Transverse colon (tissue), 4 donors: ENCODE measurements at regions not wholly inside any gene's neighbourhood (a gene's known extent, or its start where the extent isn't known, plus 50 kb on each side); places are given as distances from the start of the nearest gene placed in this dataset.

Experiments used
- DNase-seq: peaks from one replicate; pipeline ENCODE4 v3.0.0-alpha.2; 2019
- H3K27ac ChIP-seq, 4 donors: fragments of 200-600 bp; sonication (generic); 2 replicates each; pipeline ENCODE4 v1.5.1; 2016 to 2018; ENCODE audit warnings: inconsistent platforms in 4 of 4
- H3K27me3 ChIP-seq: fragments of 200-600 bp; sonication (generic); 2 replicates; pipeline ENCODE4 v1.5.1; 2017; ENCODE audit warnings: inconsistent platforms
- H3K36me3 ChIP-seq, 4 donors: fragments of 200-600 bp; sonication (generic); 2 replicates each; pipeline ENCODE4 v1.5.1; 2017 to 2019; ENCODE audit warnings: inconsistent platforms in 4 of 4
- H3K4me1 ChIP-seq, 4 donors: fragments of 200-600 bp; sonication (generic); 2 replicates each; pipeline ENCODE4 v1.5.1; 2017 to 2020; ENCODE audit warnings: inconsistent platforms in 4 of 4
- H3K4me3 ChIP-seq, 4 donors: fragments of 200-600 bp; sonication (generic); 1 replicate in 1 of 4; 2 replicates in 3 of 4; pipeline versions ENCODE4 v1.5.1 to v1.6.1; 2017 to 2019; ENCODE audit warnings: inconsistent platforms in 4 of 4
- H3K9me3 ChIP-seq, 2 donors: fragments of 200-600 bp; sonication (generic); 2 replicates each; pipeline ENCODE4 v1.5.1; 2017 to 2019; ENCODE audit warnings: inconsistent platforms in 2 of 2
- EP300 ChIP-seq: sonication (generic); formaldehyde crosslinking; IDR thresholded peaks from one replicate; pipeline ENCODE4 v1.6.1; 2017; ENCODE audit warnings: antibody characterized with exemption, low read depth
- POLR2A ChIP-seq: fragments of 450-650 bp; IDR thresholded peaks from one replicate; pipeline ENCODE4 v1.6.1; 2016; ENCODE audit warnings: antibody characterized with exemption, mild to moderate bottlenecking, moderate library complexity
- POLR2AphosphoS5 ChIP-seq, 3 donors: sonication (generic); formaldehyde crosslinking; IDR thresholded peaks; one replicate each; pipeline ENCODE4 v1.6.1; 2016; ENCODE audit warnings: antibody characterized with exemption in 3 of 3
- WGBS, 2 donors: methylation state at CpG; one replicate each; pipeline ENCODE4 v1.1.5; 2018; ENCODE audit warnings: low coverage in 1 of 2; 5-methylcytosine and 5-hydroxymethylcytosine counted together
- in situ Hi-C, 4 donors: fragments of 200-750 bp; cut with MboI; loops; one replicate each; pipeline versions ENCODE4 v1.15.0 to v1.15.1; 2017; ENCODE audit warnings: low sequenced_read_pairs in 3 of 4, low pct_ligation_motif_present in 1 of 4, low pct_unique_long_range_greater_than_20kb in 1 of 4
- intact Hi-C: fragments of 100-400 bp; cut with DNase I; formaldehyde crosslinking; loops from one replicate; pipeline ENCODE4 v1.15.1; 2023; ENCODE audit warnings: low total_unique reads
- TF ChIP-seq, protein P1 (sequence below), 5 experiments: fragments of 200-600 bp in 3 of 5; fragments of 450-650 bp in 2 of 5; sonication (generic) in 3 of 5; IDR thresholded peaks; 1 replicate in 2 of 5; 2 replicates in 3 of 5; pipeline ENCODE4 v1.5.1; 2016 to 2017; ENCODE audit warnings: antibody characterized with exemption in 5 of 5, inconsistent platforms in 3 of 5, mild to moderate bottlenecking in 2 of 5, moderate library complexity in 1 of 5

DNA sequence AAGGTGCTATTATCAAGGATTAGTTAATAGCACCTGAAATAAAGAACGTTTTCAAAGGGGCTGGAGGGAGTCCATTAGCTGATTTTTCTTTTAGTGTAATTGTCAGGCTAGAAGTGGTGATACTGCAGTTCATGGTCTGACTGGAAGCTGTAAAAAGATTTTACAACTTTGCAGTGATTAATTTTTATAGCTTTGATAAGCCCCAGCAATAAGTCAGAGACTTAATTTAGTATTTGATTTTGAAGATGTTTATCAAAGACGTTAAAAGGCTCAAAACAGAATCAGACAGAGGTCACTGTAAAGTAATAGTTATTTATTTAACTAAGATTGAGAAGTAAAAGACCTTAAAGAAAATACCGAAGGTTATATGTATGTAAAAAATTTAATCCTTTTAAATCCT is 165.5 kb upstream of the FMN2 start:
- in situ Hi-C loops: no loop called here

DNA sequence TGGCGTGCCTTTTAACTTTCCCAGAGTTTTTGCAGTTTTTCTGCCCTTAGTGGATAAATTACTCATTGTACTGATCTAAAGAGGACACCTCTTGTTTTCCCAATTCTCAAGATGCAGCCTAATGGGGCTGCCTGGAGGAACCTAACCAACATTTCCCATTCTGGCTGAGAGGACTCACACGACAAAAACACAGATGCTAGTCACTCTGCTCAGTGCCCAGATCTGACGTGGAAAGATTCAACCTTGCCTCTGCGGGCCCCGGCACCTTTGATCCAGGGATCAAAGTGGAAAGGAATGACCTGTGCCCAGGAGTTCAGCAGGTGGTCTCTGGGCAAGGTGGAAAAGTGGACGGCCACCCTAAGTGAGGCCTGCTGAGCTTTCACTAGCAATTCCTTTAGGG is 162.4 kb upstream of the FMN2 start:
- Histone ChIP-seq H3K4me1 (no peaks in the 10 kb centered on the region), H3K4me3 (no peak overlapping the region), H3K27ac (no peak overlapping the region), H3K27me3 (no peaks in the 10 kb centered on the region), H3K9me3 (no peaks in the 10 kb centered on the region), H3K36me3 (no peaks in the 10 kb centered on the region)
- intact Hi-C loops (no loop called here), in situ Hi-C loops (no loop called here)
- WGBS, 2 donors: 81 to 94% methylated on average over 6 of the region's 6 CpGs
- TF ChIP-seq POLR2AphosphoS5 (IDR thresholded peaks at IDR 0.05): no peak
- TF ChIP-seq POLR2A: no peak
- TF ChIP-seq, protein P1, sequence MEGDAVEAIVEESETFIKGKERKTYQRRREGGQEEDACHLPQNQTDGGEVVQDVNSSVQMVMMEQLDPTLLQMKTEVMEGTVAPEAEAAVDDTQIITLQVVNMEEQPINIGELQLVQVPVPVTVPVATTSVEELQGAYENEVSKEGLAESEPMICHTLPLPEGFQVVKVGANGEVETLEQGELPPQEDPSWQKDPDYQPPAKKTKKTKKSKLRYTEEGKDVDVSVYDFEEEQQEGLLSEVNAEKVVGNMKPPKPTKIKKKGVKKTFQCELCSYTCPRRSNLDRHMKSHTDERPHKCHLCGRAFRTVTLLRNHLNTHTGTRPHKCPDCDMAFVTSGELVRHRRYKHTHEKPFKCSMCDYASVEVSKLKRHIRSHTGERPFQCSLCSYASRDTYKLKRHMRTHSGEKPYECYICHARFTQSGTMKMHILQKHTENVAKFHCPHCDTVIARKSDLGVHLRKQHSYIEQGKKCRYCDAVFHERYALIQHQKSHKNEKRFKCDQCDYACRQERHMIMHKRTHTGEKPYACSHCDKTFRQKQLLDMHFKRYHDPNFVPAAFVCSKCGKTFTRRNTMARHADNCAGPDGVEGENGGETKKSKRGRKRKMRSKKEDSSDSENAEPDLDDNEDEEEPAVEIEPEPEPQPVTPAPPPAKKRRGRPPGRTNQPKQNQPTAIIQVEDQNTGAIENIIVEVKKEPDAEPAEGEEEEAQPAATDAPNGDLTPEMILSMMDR (IDR thresholded peaks at IDR 0.05): no peak
- no peak for DNase-seq

More for the DNA sequence above, 165.5 kb upstream of the FMN2 start:
- H3K9me3 ChIP-seq: no peaks in the 10 kb centered on the region
- no peaks in the 10 kb centered on the region for H3K27me3 ChIP-seq
- H3K27ac ChIP-seq: no peak overlapping the region
- H3K4me1 ChIP-seq: no peaks in the 10 kb centered on the region
- 40% methylated on average over 3 of the region's 3 CpGs for WGBS, 2 donors
- intact Hi-C loops: no loop called here
- TF ChIP-seq EP300: no peak
- no peak for TF ChIP-seq POLR2AphosphoS5 (IDR thresholded peaks at IDR 0.05)
- no peak for TF ChIP-seq POLR2A
- TF ChIP-seq, protein P1 (IDR thresholded peaks at IDR 0.05): no peak
- no peaks in the 10 kb centered on the region for H3K36me3 ChIP-seq
- DNase-seq: no peak
- H3K4me3 ChIP-seq: no peak overlapping the region

DNA sequence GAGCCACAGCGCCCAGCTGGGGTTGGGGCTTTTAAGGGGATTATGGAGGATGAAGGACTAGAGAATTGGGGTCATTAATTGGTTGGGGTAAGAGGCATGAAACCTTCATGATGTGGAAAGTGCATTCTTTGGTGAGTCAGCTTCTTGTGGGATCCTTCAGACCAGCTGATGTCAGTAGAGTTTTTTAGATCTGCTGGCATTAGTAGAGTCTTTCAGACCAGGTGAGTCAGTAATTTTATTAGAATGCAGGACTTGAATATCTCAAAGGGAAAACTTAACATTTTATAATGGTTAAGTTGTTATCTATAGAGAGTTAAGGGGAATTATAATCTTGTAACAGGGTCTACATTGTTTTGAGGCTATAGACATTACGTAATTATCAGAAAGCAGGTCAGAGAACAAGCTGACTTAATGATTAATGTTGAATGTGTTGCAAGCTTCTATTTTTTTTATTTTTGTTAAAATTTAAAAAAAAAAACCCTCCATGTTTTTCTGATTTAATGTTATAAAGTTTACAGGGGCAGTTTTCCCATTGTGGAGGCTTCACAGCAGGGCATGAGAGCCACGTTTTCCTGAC is 160.9 kb upstream of the FMN2 start:
- no peak for DNase-seq
- in situ Hi-C loops (no loop called here), intact Hi-C loops (no loop called here)
- 75 to 82% methylated on average over 2 to 3 of the region's 3 CpGs for WGBS, 2 donors
- TF ChIP-seq EP300 (no peak), POLR2A (no peak), POLR2AphosphoS5 (IDR thresholded peaks at IDR 0.05) (no peak)
- TF ChIP-seq, protein P1 (IDR thresholded peaks at IDR 0.05): no peak
- H3K27me3 ChIP-seq: no peaks in the 10 kb centered on the region
- H3K4me3 ChIP-seq: no peak overlapping the region
- no peaks in the 10 kb centered on the region for H3K9me3 ChIP-seq
- no peak overlapping the region for H3K27ac ChIP-seq
- no peaks in the 10 kb centered on the region for H3K4me1 ChIP-seq
- H3K36me3 ChIP-seq: no peaks in the 10 kb centered on the region

DNA sequence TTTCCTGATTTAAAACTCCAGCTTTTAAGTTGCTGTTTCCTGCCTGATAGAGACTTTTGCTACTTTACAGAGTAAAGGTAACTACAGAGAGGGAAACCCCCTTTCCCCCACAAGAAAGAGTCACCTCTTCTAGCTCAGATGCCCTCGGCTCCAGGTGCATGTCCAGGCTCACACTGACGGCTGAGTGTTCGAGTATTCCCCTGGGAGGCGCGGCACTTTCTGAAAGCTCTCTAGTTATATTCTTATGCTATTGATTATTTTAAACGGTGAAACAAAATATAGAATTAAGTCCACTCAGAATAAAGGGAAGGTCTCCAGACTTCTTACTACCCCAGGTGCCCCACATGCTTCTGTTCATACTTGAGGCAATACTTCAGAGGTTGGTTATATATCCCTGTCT is 160.3 kb upstream of the FMN2 start:
- Histone ChIP-seq H3K9me3 (no peaks in the 10 kb centered on the region), H3K27ac (no peak overlapping the region), H3K27me3 (no peaks in the 10 kb centered on the region), H3K4me1 (no peaks in the 10 kb centered on the region), H3K4me3 (no peak overlapping the region), H3K36me3 (no peaks in the 10 kb centered on the region)
- WGBS, 2 donors: 84 to 86% methylated on average over 4 to 6 of the region's 6 CpGs
- intact Hi-C loops (no loop called here), in situ Hi-C loops (no loop called here)
- TF ChIP-seq POLR2AphosphoS5 (IDR thresholded peaks at IDR 0.05): no peak
- no peak for TF ChIP-seq POLR2A
- TF ChIP-seq, protein P1 (IDR thresholded peaks at IDR 0.05): no peak
- TF ChIP-seq EP300: no peak
- DNase-seq: no peak
